ENCODE measurements at regions not wholly inside any gene's neighbourhood (a gene's known extent, or its start where the extent isn't known, plus 50 kb on each side); places are given as distances from the start of the nearest gene placed in this dataset.

DNA sequence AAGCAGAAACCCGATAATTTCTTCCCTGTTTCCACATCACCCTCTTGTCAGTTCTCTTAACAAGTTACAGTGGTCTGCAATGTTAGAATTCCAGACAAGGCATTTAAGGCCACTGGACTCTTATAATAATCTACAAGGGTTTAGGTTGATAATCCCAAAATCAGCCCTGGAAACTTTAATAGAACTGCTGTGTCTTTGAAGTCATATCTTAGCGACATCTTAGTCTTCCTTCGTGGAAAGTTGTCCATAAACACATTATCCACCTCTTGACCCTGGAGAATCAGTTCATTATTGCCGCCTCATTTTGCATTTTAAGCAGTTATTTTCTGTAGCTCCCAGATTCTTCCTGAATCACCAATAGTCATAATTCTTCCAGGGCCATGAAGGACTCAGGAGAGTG is 108.6 kb upstream of the PLCB4 start:
- H4K91ac ChIP-seq (ENCODE audit: insufficient read length, low read depth, low read length), result no peak overlapping the region
- no peak overlapping the region for H3K4ac ChIP-seq (ENCODE audit: low read depth, low read length)
- H2BK12ac ChIP-seq (ENCODE audit: insufficient read length, low read depth, low read length), result no peak overlapping the region
- no peak overlapping the region for H3K9ac ChIP-seq (ENCODE audit: extremely low read depth, insufficient read length, low read length)
- H4K5ac ChIP-seq (ENCODE audit: insufficient read length, low read depth, low read length), result no peak overlapping the region
- no peaks in the 10 kb centered on the region for H3K4me1 ChIP-seq (ENCODE audit: insufficient read depth, low read length)
- no peak overlapping the region for H2BK15ac ChIP-seq (ENCODE audit: low read depth, low read length)
- H3K79me2 ChIP-seq (ENCODE audit: insufficient read depth, low read length), result no peaks in the 10 kb centered on the region
- Mint-ChIP-seq H3K27ac (no peak overlapping the region), H3K36me3 (ENCODE audit: insufficient read depth in 1 of 3, low read depth in 3 of 3) (no peaks in the 10 kb centered on the region), H3K4me1 (no peaks in the 10 kb centered on the region), H3K4me3 (no peak overlapping the region), H3K9me3 (no peaks in the 10 kb centered on the region), H3K27me3 (ENCODE audit: low read depth) (no peaks in the 10 kb centered on the region)
- WGBS (ENCODE audit: extremely low coverage, insufficient read length, low lambda C conversion rate), result no CpG with 5 or more reads among the region's 4 CpGs
- TF ChIP-seq CTCF (conservative IDR thresholded peaks at IDR 0.05), result no peak
- no peak overlapping the region for H3K4me2 ChIP-seq (ENCODE audit: insufficient read depth, insufficient read length, low read length)
- no peak overlapping the region for H2AFZ ChIP-seq (ENCODE audit: low read length)
- no peak overlapping the region for H3K56ac ChIP-seq (ENCODE audit: insufficient read length, low read depth, low read length)
- H3T11ph ChIP-seq (ENCODE audit: low read length), result no peak overlapping the region
- no peaks in the 10 kb centered on the region for H3K79me1 ChIP-seq (ENCODE audit: insufficient read depth, low read depth, low read length, poor library complexity, severe bottlenecking)
- H4K8ac ChIP-seq (replicated peaks; ENCODE audit: insufficient read length, low read depth, low read length), result no peak overlapping the region
- H4K20me1 ChIP-seq (ENCODE audit: control insufficient read depth, insufficient read depth, insufficient read length), result no peaks in the 10 kb centered on the region
- no peak overlapping the region for H3K23ac ChIP-seq (ENCODE audit: insufficient read length, low read depth, low read length)
- no peak overlapping the region for H2BK120ac ChIP-seq (ENCODE audit: low read depth, low read length, poor library complexity, severe bottlenecking)
- H3K18ac ChIP-seq (ENCODE audit: insufficient read length, low read depth, low read length), result no peak overlapping the region
- H3K23me2 ChIP-seq (ENCODE audit: insufficient read length, low read depth, low read length, poor library complexity, severe bottlenecking), result no peaks in the 10 kb centered on the region
- H3K27me3 ChIP-seq (ENCODE audit: insufficient read depth, low read length), result no peaks in the 10 kb centered on the region
- DNase-seq, result no peak
- H3K14ac ChIP-seq (ENCODE audit: insufficient read depth, low read length), result no peak overlapping the region
- H3K9me3 ChIP-seq (ENCODE audit: control insufficient read depth, low read depth, low read length), result no peaks in the 10 kb centered on the region
- no peak overlapping the region for H2BK20ac ChIP-seq (ENCODE audit: low read depth, low read length, poor library complexity, severe bottlenecking)
- H2BK5ac ChIP-seq (ENCODE audit: insufficient read length, low read length), result no peak overlapping the region
- H3K27ac ChIP-seq (ENCODE audit: insufficient read length, low read depth, low read length), result no peak overlapping the region
- no peak overlapping the region for H2AK5ac ChIP-seq (ENCODE audit: insufficient read length, low read length)

All from H9 (cell line).